A549 (cell line): ENCODE measurements at regions not wholly inside any gene's neighbourhood (a gene's known extent, or its start where the extent isn't known, plus 50 kb on each side); places are given as distances from the start of the nearest gene placed in this dataset.

Source experiments
- CEBPB ChIP-seq, 2 experiments: fragments of >200 bp in 1 of 2; sonication (Bioruptor Twin) in 1 of 2; formaldehyde crosslinking in 1 of 2; IDR thresholded peaks; 2 replicates each; pipeline ENCODE4 v1.6.1; 2012 to 2016
- CTCF ChIP-seq: fragments of >200 bp; sonication (Bioruptor Twin); formaldehyde crosslinking; IDR thresholded peaks from 3 replicates; pipeline ENCODE4 v1.5.1; 2016
- ELK1 ChIP-seq: fragments of 150-350 bp; IDR thresholded peaks from 2 replicates; pipeline ENCODE4 v1.6.1; 2014; ENCODE audit warnings: low read depth, mild to moderate bottlenecking, low read length
- EP300 ChIP-seq, 2 experiments: fragments of >200 bp; sonication (Bioruptor Twin); formaldehyde crosslinking; IDR thresholded peaks; 2 replicates in 1 of 2; 3 replicates in 1 of 2; pipeline ENCODE4 v1.6.1; 2016 to 2017
- ESRRA ChIP-seq: fragments of 150-350 bp; IDR thresholded peaks from 2 replicates; pipeline ENCODE4 v1.6.1; 2014; ENCODE audit warnings: mild to moderate bottlenecking, low read length, borderline replicate concordance
- JUN ChIP-seq, 2 experiments: fragments of >200 bp; sonication (Bioruptor Twin); formaldehyde crosslinking; IDR thresholded peaks; 2 replicates in 1 of 2; 3 replicates in 1 of 2; pipeline ENCODE4 v1.6.1; 2016 to 2017
- MYC ChIP-seq: IDR thresholded peaks from 2 replicates; pipeline ENCODE4 v1.6.1; 2012; ENCODE audit warnings: mild to moderate bottlenecking, inconsistent platforms, low read length, improper control_type of control experiment, borderline replicate concordance
- POLR2A ChIP-seq: IDR thresholded peaks from 2 replicates; pipeline ENCODE4 v1.6.1; 2012; ENCODE audit warnings: mild to moderate bottlenecking, low read length

GRCh38 chr9:28491121-28491520 lies 917.8 kb upstream of the C9orf72 start:
- TF ChIP-seq POLR2A (no peak), EP300 (IDR thresholded peaks at IDR 0.05) (no peak), ELK1 (no peak), JUN (IDR thresholded peaks at IDR 0.05) (no peak), CTCF (no peak), ESRRA (no peak), MYC (no peak), CEBPB (IDR thresholded peaks at IDR 0.05) (no peak)
